A673 (cell line): ENCODE measurements at regions not wholly inside any gene's neighbourhood (a gene's known extent, or its start where the extent isn't known, plus 50 kb on each side); places are given as distances from the start of the nearest gene placed in this dataset.

ENCODE experiments used
- EZH2 ChIP-seq: fragments of 200-600 bp; sonication (generic); IDR thresholded peaks from 2 replicates; pipeline ENCODE4 v1.6.1; 2017; ENCODE audit warnings: borderline replicate concordance, low read depth, mild to moderate bottlenecking, mixed read lengths, antibody characterized with exemption, low read length; ENCODE audit not compliant: poor library complexity, severe bottlenecking
- TF ChIP-seq, protein P1 (sequence below): fragments of 300-800, 200-600 bp; sonication (generic); conservative IDR thresholded peaks from 2 replicates; pipeline ENCODE4 v1.5.1; 2017; ENCODE audit warnings: low read depth, mild to moderate bottlenecking, antibody characterized with exemption, low read length, moderate library complexity, mixed read lengths

DNA sequence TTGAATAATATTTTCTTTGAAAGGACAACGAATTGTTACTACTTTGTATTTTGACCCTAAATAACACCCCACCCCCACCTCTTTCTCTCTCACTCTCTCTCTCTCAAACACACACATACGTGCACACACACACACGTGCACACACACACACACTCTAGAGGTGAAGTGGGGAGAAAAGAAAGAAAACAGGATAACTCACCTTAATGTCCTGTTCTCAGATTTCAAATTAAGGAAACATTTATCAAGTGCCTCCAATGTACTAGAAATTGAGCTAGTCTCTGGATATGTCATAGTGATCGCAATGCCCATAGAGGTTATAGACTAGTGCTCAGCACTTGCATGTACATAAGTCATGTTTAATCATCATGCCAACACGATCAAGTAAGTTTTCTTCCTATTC is 1483.6 kb upstream of the SEL1L start:
- TF ChIP-seq, protein P1, sequence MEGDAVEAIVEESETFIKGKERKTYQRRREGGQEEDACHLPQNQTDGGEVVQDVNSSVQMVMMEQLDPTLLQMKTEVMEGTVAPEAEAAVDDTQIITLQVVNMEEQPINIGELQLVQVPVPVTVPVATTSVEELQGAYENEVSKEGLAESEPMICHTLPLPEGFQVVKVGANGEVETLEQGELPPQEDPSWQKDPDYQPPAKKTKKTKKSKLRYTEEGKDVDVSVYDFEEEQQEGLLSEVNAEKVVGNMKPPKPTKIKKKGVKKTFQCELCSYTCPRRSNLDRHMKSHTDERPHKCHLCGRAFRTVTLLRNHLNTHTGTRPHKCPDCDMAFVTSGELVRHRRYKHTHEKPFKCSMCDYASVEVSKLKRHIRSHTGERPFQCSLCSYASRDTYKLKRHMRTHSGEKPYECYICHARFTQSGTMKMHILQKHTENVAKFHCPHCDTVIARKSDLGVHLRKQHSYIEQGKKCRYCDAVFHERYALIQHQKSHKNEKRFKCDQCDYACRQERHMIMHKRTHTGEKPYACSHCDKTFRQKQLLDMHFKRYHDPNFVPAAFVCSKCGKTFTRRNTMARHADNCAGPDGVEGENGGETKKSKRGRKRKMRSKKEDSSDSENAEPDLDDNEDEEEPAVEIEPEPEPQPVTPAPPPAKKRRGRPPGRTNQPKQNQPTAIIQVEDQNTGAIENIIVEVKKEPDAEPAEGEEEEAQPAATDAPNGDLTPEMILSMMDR: no peak
- no peak for TF ChIP-seq EZH2
